Lower leg skin (tissue), 4 donors: ENCODE measurements at regions not wholly inside any gene's neighbourhood (a gene's known extent, or its start where the extent isn't known, plus 50 kb on each side); places are given as distances from the start of the nearest gene placed in this dataset.
A peak's percentile ranks its signal among the peaks of the same experiment; 100 is the strongest.

ENCODE experiments used
- DNase-seq, 2 donors: peaks; one replicate each; pipeline ENCODE4 v3.0.0-alpha.2; 2019; ENCODE audit warnings: low spot score in 2 of 2
- H3K4me3 ChIP-seq: fragments of 200-600 bp; sonication (generic); 2 replicates; pipeline ENCODE4 v1.5.1; 2017; ENCODE audit warnings: mild to moderate bottlenecking, low read depth; ENCODE audit not compliant: poor library complexity, severe bottlenecking
- CTCF ChIP-seq, 3 donors: fragments of 450-650 bp; IDR thresholded peaks; one replicate each; pipeline ENCODE4 v1.5.1; 2016; ENCODE audit warnings: antibody characterized with exemption in 3 of 3, mild to moderate bottlenecking in 3 of 3, moderate library complexity in 2 of 3
- POLR2A ChIP-seq, 2 donors: fragments of 450-650 bp; IDR thresholded peaks; one replicate each; pipeline ENCODE4 v1.6.1; 2016 to 2017; ENCODE audit warnings: antibody characterized with exemption in 2 of 2, mild to moderate bottlenecking in 1 of 2, moderate library complexity in 1 of 2
- WGBS, 2 donors: methylation state at CpG; one replicate each; pipeline ENCODE4 v1.1.5; 2018; 5-methylcytosine and 5-hydroxymethylcytosine counted together
- intact Hi-C: fragments of 100-400 bp; cut with DNase I; formaldehyde crosslinking; loops from one replicate; pipeline ENCODE4 v1.15.0; 2023; ENCODE audit warnings: low total_unique reads

- intact Hi-C loops = no loop called here
- no peak overlapping the region for H3K4me3 ChIP-seq
- DNase-seq = no peak
- no peak for TF ChIP-seq CTCF (IDR thresholded peaks at IDR 0.05)
- TF ChIP-seq POLR2A (IDR thresholded peaks at IDR 0.05) = no peak
- 19 to 23% methylated on average over 2 of the region's 2 CpGs for WGBS, 2 donors
Measured at GRCh38 chr2:119062179-119062578, 96.4 kb downstream of the C1QL2 start.

GRCh38 chr2:119059940-119060339 lies 98.6 kb downstream of the C1QL2 start:
- H3K4me3 ChIP-seq = no peak overlapping the region
- no peak for TF ChIP-seq POLR2A (IDR thresholded peaks at IDR 0.05)
- TF ChIP-seq CTCF (IDR thresholded peaks at IDR 0.05) = no peak
- 73 to 75% methylated on average over 5 of the region's 5 CpGs for WGBS, 2 donors
- peak in 1 of 2 donors; percentile 52 for DNase-seq
- intact Hi-C loops = no loop called here

- no peak for DNase-seq
- intact Hi-C loops = no loop called here
- 57% methylated on average over 6 of the region's 6 CpGs for WGBS, 2 donors
- H3K4me3 ChIP-seq = no peak overlapping the region
- TF ChIP-seq POLR2A (IDR thresholded peaks at IDR 0.05) (no peak), CTCF (IDR thresholded peaks at IDR 0.05) (no peak)
Measured at GRCh38 chr2:119059287-119059686, 99.3 kb downstream of the C1QL2 start.

GRCh38 chr2:119053700-119054436 lies 104.7 kb downstream of the C1QL2 start:
- DNase-seq = peak in 1 of 2 donors; percentile 65
- 82 to 88% methylated on average over 6 of the region's 6 CpGs for WGBS, 2 donors
- intact Hi-C loops = no loop called here
- H3K4me3 ChIP-seq = no peak overlapping the region
- TF ChIP-seq POLR2A (IDR thresholded peaks at IDR 0.05) (no peak), CTCF (IDR thresholded peaks at IDR 0.05) (no peak)

GRCh38 chr2:119051263-119051662 lies 107.3 kb downstream of the C1QL2 start:
- no peak for DNase-seq
- no peak overlapping the region for H3K4me3 ChIP-seq
- intact Hi-C loops = no loop called here
- TF ChIP-seq CTCF (IDR thresholded peaks at IDR 0.05) (no peak), POLR2A (IDR thresholded peaks at IDR 0.05) (no peak)
- WGBS, 2 donors = 73 to 84% methylated on average over 2 of the region's 2 CpGs
